DND-41 (cell line): ENCODE measurements at regions not wholly inside any gene's neighbourhood (a gene's known extent, or its start where the extent isn't known, plus 50 kb on each side); places are given as distances from the start of the nearest gene placed in this dataset.

Source experiments
- EZH2 ChIP-seq: IDR thresholded peaks from 3 replicates; pipeline ENCODE4 v1.6.1; 2012; ENCODE audit warnings: borderline replicate concordance, low read depth, mild to moderate bottlenecking, moderate library complexity, low read length, inconsistent platforms; ENCODE audit not compliant: severe bottlenecking
- TF ChIP-seq, protein P1 (sequence below): IDR thresholded peaks from 2 replicates; pipeline ENCODE4 v1.5.1; 2012; ENCODE audit warnings: borderline replicate concordance, low read length, moderate library complexity, mild to moderate bottlenecking; ENCODE audit not compliant: poor library complexity, severe bottlenecking; ENCODE audit errors: extremely low read depth

DNA sequence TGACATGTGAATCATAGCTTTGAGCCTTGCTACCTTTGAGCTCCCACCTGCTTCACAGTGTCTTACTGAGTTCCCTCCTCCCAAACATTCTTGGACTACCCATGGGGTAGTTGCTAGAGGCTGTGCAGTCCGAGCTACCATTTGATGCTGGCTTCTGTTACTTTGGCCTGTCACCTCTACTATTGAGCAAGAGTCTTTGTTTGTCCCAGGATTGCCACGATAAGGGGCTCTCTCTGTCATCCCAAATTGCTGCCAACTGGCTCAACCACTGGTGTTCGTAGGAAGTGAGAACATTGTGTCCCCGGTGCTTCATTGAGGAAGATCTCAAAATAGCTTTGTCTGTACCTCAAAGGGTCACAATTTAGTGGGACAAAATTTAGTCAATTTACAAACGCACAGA is 59.1 kb upstream of the PAX8 start:
- TF ChIP-seq, protein P1, sequence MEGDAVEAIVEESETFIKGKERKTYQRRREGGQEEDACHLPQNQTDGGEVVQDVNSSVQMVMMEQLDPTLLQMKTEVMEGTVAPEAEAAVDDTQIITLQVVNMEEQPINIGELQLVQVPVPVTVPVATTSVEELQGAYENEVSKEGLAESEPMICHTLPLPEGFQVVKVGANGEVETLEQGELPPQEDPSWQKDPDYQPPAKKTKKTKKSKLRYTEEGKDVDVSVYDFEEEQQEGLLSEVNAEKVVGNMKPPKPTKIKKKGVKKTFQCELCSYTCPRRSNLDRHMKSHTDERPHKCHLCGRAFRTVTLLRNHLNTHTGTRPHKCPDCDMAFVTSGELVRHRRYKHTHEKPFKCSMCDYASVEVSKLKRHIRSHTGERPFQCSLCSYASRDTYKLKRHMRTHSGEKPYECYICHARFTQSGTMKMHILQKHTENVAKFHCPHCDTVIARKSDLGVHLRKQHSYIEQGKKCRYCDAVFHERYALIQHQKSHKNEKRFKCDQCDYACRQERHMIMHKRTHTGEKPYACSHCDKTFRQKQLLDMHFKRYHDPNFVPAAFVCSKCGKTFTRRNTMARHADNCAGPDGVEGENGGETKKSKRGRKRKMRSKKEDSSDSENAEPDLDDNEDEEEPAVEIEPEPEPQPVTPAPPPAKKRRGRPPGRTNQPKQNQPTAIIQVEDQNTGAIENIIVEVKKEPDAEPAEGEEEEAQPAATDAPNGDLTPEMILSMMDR: no peak
- no peak for TF ChIP-seq EZH2
